OCI-LY3 (cell line): ENCODE measurements at regions not wholly inside any gene's neighbourhood (a gene's known extent, or its start where the extent isn't known, plus 50 kb on each side); places are given as distances from the start of the nearest gene placed in this dataset.

Experiments
- H2AFZ ChIP-seq: fragments of 200-600, 300-600 bp; shearing (Covaris generic); 2 replicates; pipeline ENCODE4 v1.6.0; 2014; ENCODE audit warnings: antibody characterized with exemption, low read depth, low read length
- H3K27ac ChIP-seq: fragments of 200-600, 300-600 bp; sonication (generic); 2 replicates; pipeline ENCODE4 v1.5.1; 2014; ENCODE audit warnings: mild to moderate bottlenecking, low read length, moderate library complexity, mixed read lengths
- H3K27me3 ChIP-seq: fragments of 200-600, 300-600 bp; sonication (generic); 2 replicates; pipeline ENCODE4 v1.6.1; 2014; ENCODE audit warnings: low read depth, low read length, mixed read lengths
- H3K36me3 ChIP-seq: fragments of 200-600, 300-600 bp; sonication (generic); replicated peaks from 2 replicates; pipeline ENCODE3; 2014; ENCODE audit warnings: low read depth, low read length, mixed read lengths
- H3K4me1 ChIP-seq: fragments of 300-600, 200-600 bp; sonication (generic); 2 replicates; pipeline ENCODE4 v1.6.1; 2014; ENCODE audit warnings: low read length, mixed read lengths
- H3K4me2 ChIP-seq: fragments of 200-600, 300-600 bp; sonication (generic); 2 replicates; pipeline ENCODE4 v1.6.1; 2014; ENCODE audit warnings: low read length, mixed read lengths
- H3K4me3 ChIP-seq: fragments of 300-600, 200-600 bp; sonication (generic); 2 replicates; pipeline ENCODE4 v1.5.1; 2014; ENCODE audit warnings: antibody characterized with exemption, mild to moderate bottlenecking, low read length, moderate library complexity
- H3K79me2 ChIP-seq: fragments of 300-600, 200-600 bp; shearing (Covaris generic); 2 replicates; pipeline ENCODE4 v1.6.1; 2014; ENCODE audit warnings: mild to moderate bottlenecking, low read length, mixed read lengths
- H3K9ac ChIP-seq: fragments of 300-600, 200-600 bp; shearing (Covaris generic); 2 replicates; pipeline ENCODE4 v1.6.0; 2014; ENCODE audit warnings: mild to moderate bottlenecking, low read length, moderate library complexity
- H3K9me3 ChIP-seq: fragments of 200-600, 300-600 bp; shearing (Covaris generic); 2 replicates; pipeline ENCODE4 v1.6.1; 2014; ENCODE audit warnings: low read length, mixed read lengths; ENCODE audit not compliant: insufficient read depth
- H4K20me1 ChIP-seq: fragments of 200-600, 300-600 bp; sonication (generic); 2 replicates; pipeline ENCODE4 v1.6.1; 2016; ENCODE audit warnings: low read length, mixed read lengths; ENCODE audit not compliant: insufficient read depth
- EZH2phosphoT487 ChIP-seq: fragments of 200-600 bp; shearing (Covaris generic); IDR thresholded peaks from 2 replicates; pipeline ENCODE4 v1.6.1; 2018; ENCODE audit warnings: antibody characterized with exemption, mixed run types, low read depth
- TF ChIP-seq, protein P1 (sequence below): fragments of 200-600, 300-600 bp; sonication (generic); IDR thresholded peaks from 2 replicates; pipeline ENCODE4 v1.5.1; 2014; ENCODE audit warnings: antibody characterized with exemption, low read length, low read depth

DNA sequence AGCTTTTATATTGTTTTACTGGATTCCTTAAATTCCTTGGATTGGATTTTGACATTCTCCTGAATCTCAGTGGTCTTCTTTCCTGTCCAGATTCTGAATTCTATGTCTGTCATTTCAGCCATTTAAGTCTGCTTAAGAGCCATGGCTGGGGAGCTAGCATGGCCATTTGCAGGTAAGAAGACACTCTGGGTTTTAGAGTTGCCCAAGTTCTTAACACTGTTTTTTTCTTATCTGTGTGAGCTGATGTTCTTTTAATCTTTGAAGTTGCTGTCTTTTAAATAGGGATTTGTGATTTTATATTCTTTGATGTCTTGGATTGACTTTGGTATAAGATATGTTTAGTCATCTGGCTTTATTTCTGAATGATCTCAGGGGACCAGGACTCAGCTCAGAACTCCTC, 677.2 kb downstream of the CCDC85A start:
- H3K4me3 ChIP-seq: no peak overlapping the region
- H3K9me3 ChIP-seq: no peaks in the 10 kb centered on the region
- H3K27ac ChIP-seq: no peak overlapping the region
- H2AFZ ChIP-seq: no peak overlapping the region
- H3K27me3 ChIP-seq: no peaks in the 10 kb centered on the region
- no peak overlapping the region for H3K4me2 ChIP-seq
- H3K36me3 ChIP-seq: no peaks in the 10 kb centered on the region
- TF ChIP-seq EZH2phosphoT487: no peak
- TF ChIP-seq, protein P1, sequence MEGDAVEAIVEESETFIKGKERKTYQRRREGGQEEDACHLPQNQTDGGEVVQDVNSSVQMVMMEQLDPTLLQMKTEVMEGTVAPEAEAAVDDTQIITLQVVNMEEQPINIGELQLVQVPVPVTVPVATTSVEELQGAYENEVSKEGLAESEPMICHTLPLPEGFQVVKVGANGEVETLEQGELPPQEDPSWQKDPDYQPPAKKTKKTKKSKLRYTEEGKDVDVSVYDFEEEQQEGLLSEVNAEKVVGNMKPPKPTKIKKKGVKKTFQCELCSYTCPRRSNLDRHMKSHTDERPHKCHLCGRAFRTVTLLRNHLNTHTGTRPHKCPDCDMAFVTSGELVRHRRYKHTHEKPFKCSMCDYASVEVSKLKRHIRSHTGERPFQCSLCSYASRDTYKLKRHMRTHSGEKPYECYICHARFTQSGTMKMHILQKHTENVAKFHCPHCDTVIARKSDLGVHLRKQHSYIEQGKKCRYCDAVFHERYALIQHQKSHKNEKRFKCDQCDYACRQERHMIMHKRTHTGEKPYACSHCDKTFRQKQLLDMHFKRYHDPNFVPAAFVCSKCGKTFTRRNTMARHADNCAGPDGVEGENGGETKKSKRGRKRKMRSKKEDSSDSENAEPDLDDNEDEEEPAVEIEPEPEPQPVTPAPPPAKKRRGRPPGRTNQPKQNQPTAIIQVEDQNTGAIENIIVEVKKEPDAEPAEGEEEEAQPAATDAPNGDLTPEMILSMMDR: no peak
- no peaks in the 10 kb centered on the region for H3K4me1 ChIP-seq
- H3K9ac ChIP-seq: no peak overlapping the region
- H3K79me2 ChIP-seq: no peaks in the 10 kb centered on the region
- H4K20me1 ChIP-seq: no peaks in the 10 kb centered on the region

DNA sequence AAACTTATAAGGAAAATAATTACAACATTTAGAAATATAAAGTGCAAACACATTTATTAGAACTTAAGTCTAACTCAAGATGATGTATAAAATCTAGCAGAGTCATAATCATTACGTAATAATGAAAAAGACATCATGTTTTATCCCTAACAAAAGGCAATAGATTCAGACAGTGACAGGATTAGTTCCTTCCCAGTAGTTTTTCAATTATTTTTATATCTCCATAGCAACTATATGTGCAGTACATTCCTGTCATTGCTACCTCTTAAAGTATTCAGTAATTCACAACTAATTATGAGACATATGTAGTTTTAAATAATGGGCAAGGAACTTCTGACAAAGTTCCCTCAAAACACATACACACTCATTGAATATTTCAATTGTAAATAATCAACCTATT, 687.9 kb downstream of the CCDC85A start:
- Histone ChIP-seq H3K9me3 (no peaks in the 10 kb centered on the region), H3K79me2 (no peaks in the 10 kb centered on the region), H4K20me1 (no peaks in the 10 kb centered on the region), H2AFZ (no peak overlapping the region), H3K4me3 (no peak overlapping the region), H3K4me2 (no peak overlapping the region), H3K27me3 (no peaks in the 10 kb centered on the region), H3K9ac (no peak overlapping the region), H3K27ac (no peak overlapping the region), H3K4me1 (no peaks in the 10 kb centered on the region), H3K36me3 (no peaks in the 10 kb centered on the region)
- TF ChIP-seq, protein P1: no peak

DNA sequence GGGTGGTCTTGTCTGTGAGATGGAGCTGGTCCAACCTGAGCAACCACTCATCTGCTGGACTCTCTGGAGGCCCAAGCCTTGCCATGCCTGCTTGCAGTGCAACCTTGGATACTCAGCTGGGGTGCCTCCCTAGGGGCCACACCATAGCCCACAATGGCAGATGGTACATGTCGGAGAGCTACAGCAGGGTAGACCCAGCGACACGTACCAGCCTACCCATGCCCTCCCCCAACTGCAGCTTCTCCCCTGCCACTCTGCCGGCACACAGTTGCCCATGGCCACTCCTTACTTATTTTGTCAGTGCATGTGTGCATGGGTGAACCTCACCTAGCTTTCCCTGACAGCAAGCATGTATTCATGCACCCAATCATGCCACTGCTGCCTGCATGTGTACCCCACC, 690.9 kb downstream of the CCDC85A start:
- no peak overlapping the region for H3K27ac ChIP-seq
- H3K4me3 ChIP-seq: no peak overlapping the region
- H4K20me1 ChIP-seq: no peaks in the 10 kb centered on the region
- no peak overlapping the region for H3K4me2 ChIP-seq
- no peaks in the 10 kb centered on the region for H3K27me3 ChIP-seq
- no peaks in the 10 kb centered on the region for H3K4me1 ChIP-seq
- H3K79me2 ChIP-seq: no peaks in the 10 kb centered on the region
- no peak overlapping the region for H2AFZ ChIP-seq
- H3K36me3 ChIP-seq: no peaks in the 10 kb centered on the region
- no peaks in the 10 kb centered on the region for H3K9me3 ChIP-seq
- H3K9ac ChIP-seq: no peak overlapping the region
- TF ChIP-seq, protein P1: no peak
- TF ChIP-seq EZH2phosphoT487: no peak

DNA sequence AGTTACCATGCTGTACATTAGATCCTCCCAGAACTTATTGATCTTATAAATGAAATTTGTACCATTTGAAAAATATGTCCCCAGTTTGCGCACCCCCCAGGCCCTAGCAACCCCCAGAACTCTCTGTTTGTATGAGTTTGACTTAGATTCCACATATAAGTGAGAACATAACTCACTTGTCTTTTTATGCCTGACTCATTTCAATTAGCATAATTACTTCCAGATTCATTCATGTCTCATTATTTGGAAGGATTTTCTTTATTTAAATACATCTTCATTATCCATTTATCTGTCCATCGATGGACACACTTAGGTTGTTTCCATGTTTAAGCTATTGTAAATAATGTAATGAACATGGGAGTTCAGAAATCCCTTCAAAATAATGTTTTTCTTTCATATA, 705.9 kb downstream of the CCDC85A start:
- Histone ChIP-seq H2AFZ (no peak overlapping the region), H3K4me1 (no peaks in the 10 kb centered on the region), H3K9ac (no peak overlapping the region), H3K9me3 (no peaks in the 10 kb centered on the region), H4K20me1 (no peaks in the 10 kb centered on the region), H3K27me3 (no peaks in the 10 kb centered on the region), H3K4me3 (no peak overlapping the region), H3K79me2 (no peaks in the 10 kb centered on the region), H3K36me3 (no peaks in the 10 kb centered on the region), H3K4me2 (no peak overlapping the region), H3K27ac (no peak overlapping the region)
- no peak for TF ChIP-seq EZH2phosphoT487
- TF ChIP-seq, protein P1: no peak
